Activated gamma-delta T cell treated with Interleukin-2 at 50 U/mL for 16 hours (primary cell): ENCODE measurements at regions not wholly inside any gene's neighbourhood (a gene's known extent, or its start where the extent isn't known, plus 50 kb on each side); places are given as distances from the start of the nearest gene placed in this dataset.

Source experiments
- DNase-seq: peaks from one replicate; pipeline ENCODE4 v3.0.0-alpha.2; 2020

- DNase-seq, result no peak
Observed at GRCh38 chr7:7060828-7061599, 121.3 kb upstream of the C1GALT1 start.

- no peak for DNase-seq
Observed at GRCh38 chr7:7077945-7078344, 104.4 kb upstream of the C1GALT1 start.

GRCh38 chr7:7080802-7081201 is 101.5 kb upstream of the C1GALT1 start:
- DNase-seq, result no peak

GRCh38 chr7:7090460-7090859 is 91.9 kb upstream of the C1GALT1 start:
- DNase-seq, result no peak

- DNase-seq, result no peak
Observed at GRCh38 chr7:7098280-7098818, 84.0 kb upstream of the C1GALT1 start.

- DNase-seq, result no peak
Observed at GRCh38 chr7:7099584-7100014, 82.7 kb upstream of the C1GALT1 start.

GRCh38 chr7:7100432-7100849 is 81.9 kb upstream of the C1GALT1 start:
- DNase-seq, result no peak

- no peak for DNase-seq
Observed at GRCh38 chr7:7102906-7103305, 79.4 kb upstream of the C1GALT1 start.

GRCh38 chr7:7103343-7104313 is 78.7 kb upstream of the C1GALT1 start:
- DNase-seq, result no peak

- DNase-seq, result no peak
Observed at GRCh38 chr7:7104314-7104698, 78.0 kb upstream of the C1GALT1 start.

GRCh38 chr7:7104971-7105370 is 77.4 kb upstream of the C1GALT1 start:
- no peak for DNase-seq

- DNase-seq, result no peak
Observed at GRCh38 chr7:7105800-7106582, 76.4 kb upstream of the C1GALT1 start.

- no peak for DNase-seq
Observed at GRCh38 chr7:7108931-7109330, 73.4 kb upstream of the C1GALT1 start.

- no peak for DNase-seq
Observed at GRCh38 chr7:7109934-7110333, 72.4 kb upstream of the C1GALT1 start.

GRCh38 chr7:7110706-7111105 is 71.6 kb upstream of the C1GALT1 start:
- DNase-seq, result no peak

- DNase-seq, result no peak
Observed at GRCh38 chr7:7112868-7113267, 69.5 kb upstream of the C1GALT1 start.

- no peak for DNase-seq
Observed at GRCh38 chr7:7114575-7115291, 67.6 kb upstream of the C1GALT1 start.

GRCh38 chr7:7117935-7118586 is 64.3 kb upstream of the C1GALT1 start:
- DNase-seq, result no peak

GRCh38 chr7:7118822-7119221 is 63.5 kb upstream of the C1GALT1 start:
- no peak for DNase-seq

GRCh38 chr7:7119729-7120128 is 62.6 kb upstream of the C1GALT1 start:
- no peak for DNase-seq

GRCh38 chr7:7122033-7122478 is 60.3 kb upstream of the C1GALT1 start:
- no peak for DNase-seq
